Right atrium auricular region (tissue), 2 donors: ENCODE measurements at regions not wholly inside any gene's neighbourhood (a gene's known extent, or its start where the extent isn't known, plus 50 kb on each side); places are given as distances from the start of the nearest gene placed in this dataset.

ENCODE experiments used
- DNase-seq: peaks from one replicate; pipeline ENCODE4 v3.0.0-alpha.2; 2019; ENCODE audit warnings: low spot score
- H3K27ac ChIP-seq, 2 donors: fragments of 200-600 bp; sonication (generic); 1 replicate in 1 of 2; 2 replicates in 1 of 2; pipeline ENCODE4 v1.5.1; 2016 to 2019
- H3K27me3 ChIP-seq, 2 donors: fragments of 200-600 bp; sonication (generic); one replicate each; pipeline versions ENCODE4 v1.5.1 to v1.6.0; 2017 to 2019
- H3K36me3 ChIP-seq: fragments of 200-600 bp; sonication (generic); one replicate; pipeline ENCODE4 v1.5.1; 2016
- H3K4me1 ChIP-seq, 2 donors: fragments of 200-600 bp; sonication (generic); one replicate each; pipeline versions ENCODE4 v1.5.1 to v1.6.0; 2017 to 2019
- H3K4me3 ChIP-seq, 2 donors: fragments of 200-600 bp; sonication (generic); 1 replicate in 1 of 2; 2 replicates in 1 of 2; pipeline ENCODE4 v1.5.1; 2017 to 2019; ENCODE audit warnings: mild to moderate bottlenecking in 1 of 2, moderate library complexity in 1 of 2
- H3K9me3 ChIP-seq, 2 donors: fragments of 200-600 bp; sonication (generic); one replicate each; pipeline ENCODE4 v1.5.1; 2019
- CTCF ChIP-seq, 2 donors: fragments of 200-600 bp; sonication (generic); IDR thresholded peaks; one replicate each; pipeline ENCODE4 v1.5.1; 2019; ENCODE audit warnings: antibody characterized with exemption in 2 of 2

- no peak for TF ChIP-seq CTCF (IDR thresholded peaks at IDR 0.05)
- Histone ChIP-seq H3K4me1 (no peaks in the 10 kb centered on the region), H3K27ac (no peak overlapping the region), H3K27me3 (no peaks in the 10 kb centered on the region), H3K4me3 (no peak overlapping the region), H3K9me3 (no peaks in the 10 kb centered on the region), H3K36me3 (no peaks in the 10 kb centered on the region)
- DNase-seq: no peak
These were observed 100.6 kb downstream of the BAMBI start for GRCh38 chr10:28777911-28778310.

- no peak for TF ChIP-seq CTCF (IDR thresholded peaks at IDR 0.05)
- Histone ChIP-seq H3K4me3 (no peak overlapping the region), H3K27ac (no peak overlapping the region), H3K27me3 (no peaks in the 10 kb centered on the region), H3K36me3 (no peaks in the 10 kb centered on the region), H3K9me3 (no peaks in the 10 kb centered on the region), H3K4me1 (no peaks in the 10 kb centered on the region)
- no peak for DNase-seq
These were observed 101.2 kb downstream of the BAMBI start for GRCh38 chr10:28778524-28778923.

- Histone ChIP-seq H3K9me3 (no peaks in the 10 kb centered on the region), H3K4me1 (no peaks in the 10 kb centered on the region), H3K4me3 (no peak overlapping the region), H3K27me3 (no peaks in the 10 kb centered on the region), H3K27ac (no peak overlapping the region), H3K36me3 (no peaks in the 10 kb centered on the region)
- DNase-seq: no peak
- no peak for TF ChIP-seq CTCF (IDR thresholded peaks at IDR 0.05)
These were observed 104.0 kb downstream of the BAMBI start for GRCh38 chr10:28781296-28781695.

- no peaks in the 10 kb centered on the region for H3K9me3 ChIP-seq
- H3K27ac ChIP-seq: no peak overlapping the region
- TF ChIP-seq CTCF (IDR thresholded peaks at IDR 0.05): no peak
- H3K4me1 ChIP-seq: no peaks in the 10 kb centered on the region
- no peak overlapping the region for H3K4me3 ChIP-seq
- no peaks in the 10 kb centered on the region for H3K36me3 ChIP-seq
- H3K27me3 ChIP-seq: no peaks in the 10 kb centered on the region
- no peak for DNase-seq
These were observed 105.8 kb downstream of the BAMBI start for GRCh38 chr10:28783087-28783486.

GRCh38 chr10:28785018-28785417, 107.7 kb downstream of the BAMBI start:
- Histone ChIP-seq H3K36me3 (no peaks in the 10 kb centered on the region), H3K4me3 (no peak overlapping the region), H3K9me3 (no peaks in the 10 kb centered on the region), H3K27me3 (no peaks in the 10 kb centered on the region), H3K4me1 (no peaks in the 10 kb centered on the region), H3K27ac (no peak overlapping the region)
- DNase-seq: no peak
- no peak for TF ChIP-seq CTCF (IDR thresholded peaks at IDR 0.05)

- DNase-seq: no peak
- TF ChIP-seq CTCF (IDR thresholded peaks at IDR 0.05): no peak
- H3K27me3 ChIP-seq: no peaks in the 10 kb centered on the region
- H3K9me3 ChIP-seq: no peaks in the 10 kb centered on the region
- no peak overlapping the region for H3K4me3 ChIP-seq
- H3K27ac ChIP-seq: no peak overlapping the region
- H3K4me1 ChIP-seq: no peaks in the 10 kb centered on the region
- no peaks in the 10 kb centered on the region for H3K36me3 ChIP-seq
These were observed 110.9 kb downstream of the BAMBI start for GRCh38 chr10:28788252-28788651.
